ENCODE measurements at regions not wholly inside any gene's neighbourhood (a gene's known extent, or its start where the extent isn't known, plus 50 kb on each side); places are given as distances from the start of the nearest gene placed in this dataset.

DNA sequence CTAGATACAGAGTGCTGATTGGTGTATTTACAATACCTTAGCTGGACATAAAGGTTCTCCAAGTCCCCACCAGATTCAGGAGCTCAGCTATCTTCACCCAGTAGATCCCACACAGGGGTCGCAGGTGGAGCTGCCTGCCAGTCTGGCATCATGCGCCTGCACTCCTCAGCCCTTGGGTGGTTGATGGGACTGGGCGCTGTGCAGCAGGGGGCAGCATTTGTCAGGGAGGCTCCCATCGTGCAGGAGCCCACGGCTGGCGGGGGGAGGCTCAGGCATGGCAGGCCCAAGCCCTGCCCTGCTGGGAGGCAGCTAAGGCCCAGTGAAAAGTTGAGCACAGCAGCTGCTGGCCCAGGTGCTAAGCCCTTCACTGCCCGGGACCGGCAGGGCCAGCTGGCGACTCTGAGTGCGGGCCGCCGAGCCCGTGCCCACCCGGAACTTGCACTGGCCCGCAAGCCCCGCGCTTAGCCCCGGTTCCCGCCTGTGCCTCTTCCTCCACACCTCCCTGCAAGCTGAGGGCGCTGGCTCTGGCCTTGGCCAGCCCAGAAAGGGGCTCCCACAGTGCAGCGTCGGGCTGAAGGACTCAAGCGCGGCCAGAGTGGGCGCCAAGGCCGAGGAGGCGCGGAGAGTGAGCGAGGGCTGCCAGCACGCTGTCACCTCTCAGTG is 314.1 kb upstream of the ATP10B start:
- H3K27ac ChIP-seq: no peak overlapping the region
- no peak for TF ChIP-seq ZFX (IDR thresholded peaks at IDR 0.05; ENCODE audit: borderline replicate concordance)
- no peak for TF ChIP-seq CTCF (IDR thresholded peaks at IDR 0.05)

DNA sequence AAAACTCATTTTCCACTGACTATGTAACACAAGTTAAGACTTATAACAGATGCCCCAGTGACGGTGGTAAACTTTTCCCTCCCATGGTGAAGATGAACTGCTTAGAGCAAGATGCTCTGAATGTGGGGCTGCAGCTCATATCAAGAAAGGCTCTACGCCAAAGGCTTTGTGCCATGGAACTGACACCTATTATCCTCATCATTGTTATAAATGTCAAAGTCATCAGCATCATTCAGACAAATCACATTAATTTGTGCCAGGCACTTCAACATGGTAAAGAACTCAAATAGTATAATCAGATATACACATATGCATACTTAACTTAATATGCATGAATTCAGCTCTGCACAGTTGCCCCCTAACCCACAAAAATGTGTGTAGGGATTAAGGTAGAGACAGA is 305.9 kb upstream of the ATP10B start:
- TF ChIP-seq CTCF (IDR thresholded peaks at IDR 0.05) (no peak), ZFX (IDR thresholded peaks at IDR 0.05; ENCODE audit: borderline replicate concordance) (no peak)
- no peak overlapping the region for H3K27ac ChIP-seq

GRCh38 chr5:161155451-161155850 is 303.4 kb upstream of the ATP10B start:
- TF ChIP-seq CTCF (IDR thresholded peaks at IDR 0.05): no peak
- no peak for TF ChIP-seq ZFX (IDR thresholded peaks at IDR 0.05; ENCODE audit: borderline replicate concordance)

GRCh38 chr5:161152415-161152940 is 300.5 kb upstream of the ATP10B start:
- TF ChIP-seq ZFX (IDR thresholded peaks at IDR 0.05; ENCODE audit: borderline replicate concordance): no peak
- no peak for TF ChIP-seq CTCF (IDR thresholded peaks at IDR 0.05)
- no peak overlapping the region for H3K27ac ChIP-seq

More at GRCh38 chr5:161155451-161155850, 303.4 kb upstream of the ATP10B start:
- no peak overlapping the region for H3K27ac ChIP-seq

GRCh38 chr5:161150441-161150988 is 298.5 kb upstream of the ATP10B start:
- H3K27ac ChIP-seq: no peak overlapping the region
- TF ChIP-seq CTCF (IDR thresholded peaks at IDR 0.05) (no peak), ZFX (IDR thresholded peaks at IDR 0.05; ENCODE audit: borderline replicate concordance) (no peak)

- no peak for TF ChIP-seq ZFX (IDR thresholded peaks at IDR 0.05; ENCODE audit: borderline replicate concordance)
- no peak for TF ChIP-seq CTCF (IDR thresholded peaks at IDR 0.05)
- H3K27ac ChIP-seq: no peak overlapping the region
Measured at GRCh38 chr5:161149078-161149477, 297.1 kb upstream of the ATP10B start.

- no peak for TF ChIP-seq ZFX (IDR thresholded peaks at IDR 0.05; ENCODE audit: borderline replicate concordance)
- no peak for TF ChIP-seq CTCF (IDR thresholded peaks at IDR 0.05)
- no peak overlapping the region for H3K27ac ChIP-seq
Measured at GRCh38 chr5:161138751-161139455, 286.9 kb upstream of the ATP10B start.

All from 22Rv1 (cell line).